GM23338 (cell line): ENCODE measurements at regions not wholly inside any gene's neighbourhood (a gene's known extent, or its start where the extent isn't known, plus 50 kb on each side); places are given as distances from the start of the nearest gene placed in this dataset.

Experiments
- ATAC-seq: fragments of 200-7000 bp; cut with Tn5 transposase; 3 replicates; pipeline ENCODE4 v1.9.1; 2020
- DNase-seq: peaks from one replicate; pipeline ENCODE4 v3.0.0-alpha.2; 2015; ENCODE audit warnings: low spot score
- H2AFZ ChIP-seq: fragments of 200-600 bp; sonication (generic); 2 replicates; pipeline ENCODE4 v1.8.0; 2016; ENCODE audit warnings: antibody characterized with exemption, mild to moderate bottlenecking, moderate library complexity
- H3F3A ChIP-seq: fragments of 200-600 bp; sonication (generic); replicated peaks from 2 replicates; pipeline ENCODE4 v1.8.0; 2017; ENCODE audit warnings: antibody characterized with exemption, mixed run types, low read depth
- H3K27ac ChIP-seq: fragments of 200-600 bp; sonication (generic); 2 replicates; pipeline ENCODE4 v1.6.1; 2016; ENCODE audit warnings: low read depth
- H3K27me3 ChIP-seq: fragments of 200-600 bp; sonication (generic); 2 replicates; pipeline ENCODE4 v1.8.0; 2016; ENCODE audit warnings: mild to moderate bottlenecking, mixed run types, moderate library complexity; ENCODE audit not compliant: insufficient read depth
- H3K36me3 ChIP-seq: fragments of 200-600 bp; sonication (generic); 2 replicates; pipeline ENCODE4 v1.8.0; 2016; ENCODE audit warnings: mild to moderate bottlenecking; ENCODE audit not compliant: insufficient read depth
- H3K4me1 ChIP-seq: fragments of 200-600 bp; sonication (generic); 2 replicates; pipeline ENCODE4 v1.8.0; 2016; ENCODE audit warnings: mild to moderate bottlenecking, moderate library complexity; ENCODE audit not compliant: insufficient read depth
- H3K4me2 ChIP-seq: fragments of 200-600 bp; sonication (generic); 2 replicates; pipeline ENCODE4 v1.7.1; 2017; ENCODE audit warnings: mixed run types
- H3K4me3 ChIP-seq: fragments of 200-600 bp; sonication (generic); 2 replicates; pipeline ENCODE4 v1.6.1; 2016; ENCODE audit warnings: mixed run types
- H3K79me2 ChIP-seq: fragments of 200-600 bp; sonication (generic); replicated peaks from 2 replicates; pipeline ENCODE4 v1.8.0; 2017; ENCODE audit warnings: mild to moderate bottlenecking; ENCODE audit not compliant: insufficient read depth
- H3K9me2 ChIP-seq: fragments of 200-600 bp; sonication (generic); 2 replicates; pipeline ENCODE4 v1.8.0; 2017; ENCODE audit not compliant: insufficient read depth
- H4K20me1 ChIP-seq: fragments of 200-600 bp; sonication (generic); replicated peaks from 2 replicates; pipeline ENCODE4 v1.8.0; 2017; ENCODE audit warnings: mild to moderate bottlenecking; ENCODE audit not compliant: insufficient read depth
- H3K27ac Mint-ChIP-seq: 2 replicates; pipeline ENCODE4 v1.8.0; 2020; ENCODE audit warnings: inconsistent platforms, mild to moderate bottlenecking, moderate library complexity, mixed read lengths
- H3K27me3 Mint-ChIP-seq: 3 replicates; pipeline ENCODE4 v1.8.0; 2022; ENCODE audit warnings: low read depth, mild to moderate bottlenecking, moderate library complexity, mixed read lengths, inconsistent platforms; ENCODE audit not compliant: insufficient read depth, poor library complexity
- H3K36me3 Mint-ChIP-seq: 3 replicates; pipeline ENCODE4 v1.8.0; 2021; ENCODE audit warnings: low read depth, mild to moderate bottlenecking, inconsistent platforms, moderate library complexity, mixed read lengths
- H3K4me1 Mint-ChIP-seq: 3 replicates; pipeline ENCODE4 v1.8.0; 2020; ENCODE audit warnings: mild to moderate bottlenecking, inconsistent platforms, mixed read lengths
- H3K4me3 Mint-ChIP-seq: 3 replicates; pipeline ENCODE4 v1.8.0; 2021; ENCODE audit warnings: moderate library complexity, mild to moderate bottlenecking, inconsistent platforms, mixed read lengths
- H3K9me3 Mint-ChIP-seq: 3 replicates; pipeline ENCODE4 v1.8.0; 2020; ENCODE audit warnings: moderate library complexity, mild to moderate bottlenecking, inconsistent platforms, mixed read lengths
- CTCF ChIP-seq, 2 experiments: fragments of 200-600 bp in 1 of 2; sonication (generic) in 1 of 2; conservative IDR thresholded peaks; 2 replicates each; pipeline versions ENCODE4 v1.5.1 to v1.6.1; 2016 to 2017; ENCODE audit warnings: antibody characterized with exemption in 2 of 2, low read depth in 2 of 2, mild to moderate bottlenecking in 2 of 2, moderate library complexity in 1 of 2
- ZNF114 ChIP-seq: fragments of 250-450 bp; sonication (Bioruptor Pico); IDR thresholded peaks from 2 replicates; pipeline ENCODE4 v1.5.0; 2020; ENCODE audit warnings: mild to moderate bottlenecking, moderate library complexity
- ZNF331 ChIP-seq: fragments of 250-450 bp; sonication (Bioruptor Pico); IDR thresholded peaks from 2 replicates; pipeline ENCODE4 v1.5.0; 2020; ENCODE audit warnings: low read depth, mild to moderate bottlenecking, moderate library complexity
- TF ChIP-seq, protein P1 (sequence below): IDR thresholded peaks from 2 replicates; pipeline ENCODE4 v1.6.1; 2016; ENCODE audit warnings: antibody characterized with exemption

DNA sequence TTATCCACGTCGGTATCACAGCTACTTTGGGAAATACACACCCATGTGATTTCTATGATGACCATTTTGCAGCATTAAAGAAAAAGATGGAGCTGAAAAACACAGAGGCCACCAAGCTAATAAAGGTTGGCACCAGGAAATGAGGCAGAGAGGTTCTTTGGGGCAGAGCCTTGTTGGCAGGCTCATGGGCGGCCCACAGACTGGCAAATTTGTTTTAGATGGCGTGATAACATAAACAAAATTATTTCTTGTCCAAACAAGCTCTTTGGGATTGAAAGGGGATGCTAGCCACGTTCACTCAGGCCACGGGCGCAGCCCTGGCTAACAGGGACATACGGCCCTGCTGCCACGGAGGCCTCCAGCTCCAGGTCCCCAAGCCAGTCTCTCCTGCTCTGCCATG, 135.9 kb upstream of the ZMIZ1 start:
- ATAC-seq = no peak
- no peaks in the 10 kb centered on the region for H3K9me3 Mint-ChIP-seq
- H3K36me3 Mint-ChIP-seq = no peaks in the 10 kb centered on the region
- DNase-seq = no peak
- H3K4me3 ChIP-seq = no peak overlapping the region
- H3K4me1 ChIP-seq = peaks cover 4% of the 10 kb centered on the region
- no peak overlapping the region for H2AFZ ChIP-seq
- no peaks in the 10 kb centered on the region for H3K36me3 ChIP-seq
- no peaks in the 10 kb centered on the region for H3F3A ChIP-seq
- H3K4me2 ChIP-seq = no peak overlapping the region
- no peak overlapping the region for H3K4me3 Mint-ChIP-seq
- no peak overlapping the region for H3K27ac ChIP-seq
- H3K4me1 Mint-ChIP-seq = peaks cover 12% of the 10 kb centered on the region; the same call in 2 of the 3 replicates
- H3K27ac Mint-ChIP-seq = no peak overlapping the region
- no peak for TF ChIP-seq ZNF331 (CRISPR knock-in tag)
- H3K27me3 Mint-ChIP-seq = peaks cover 9% of the 10 kb centered on the region
- H3K27me3 ChIP-seq = no peaks in the 10 kb centered on the region
- H3K9me2 ChIP-seq = no peaks in the 10 kb centered on the region; the same call in 1 of the 2 replicates
- no peaks in the 10 kb centered on the region for H4K20me1 ChIP-seq
- no peaks in the 10 kb centered on the region for H3K79me2 ChIP-seq

- no peaks in the 10 kb centered on the region for H3F3A ChIP-seq
- Mint-ChIP-seq H3K27me3 (peaks cover 12% of the 10 kb centered on the region), H3K4me1 (peaks cover 20% of the 10 kb centered on the region), H3K4me3 (no peak overlapping the region), H3K27ac (no peak overlapping the region), H3K9me3 (no peaks in the 10 kb centered on the region), H3K36me3 (no peaks in the 10 kb centered on the region)
- no peaks in the 10 kb centered on the region; the same call in 1 of the 2 replicates for H3K9me2 ChIP-seq
- no peaks in the 10 kb centered on the region for H3K27me3 ChIP-seq
- ATAC-seq (no peak), DNase-seq (no peak)
- no peaks in the 10 kb centered on the region for H3K36me3 ChIP-seq
- no peak overlapping the region for H3K4me3 ChIP-seq
- TF ChIP-seq, protein P1, sequence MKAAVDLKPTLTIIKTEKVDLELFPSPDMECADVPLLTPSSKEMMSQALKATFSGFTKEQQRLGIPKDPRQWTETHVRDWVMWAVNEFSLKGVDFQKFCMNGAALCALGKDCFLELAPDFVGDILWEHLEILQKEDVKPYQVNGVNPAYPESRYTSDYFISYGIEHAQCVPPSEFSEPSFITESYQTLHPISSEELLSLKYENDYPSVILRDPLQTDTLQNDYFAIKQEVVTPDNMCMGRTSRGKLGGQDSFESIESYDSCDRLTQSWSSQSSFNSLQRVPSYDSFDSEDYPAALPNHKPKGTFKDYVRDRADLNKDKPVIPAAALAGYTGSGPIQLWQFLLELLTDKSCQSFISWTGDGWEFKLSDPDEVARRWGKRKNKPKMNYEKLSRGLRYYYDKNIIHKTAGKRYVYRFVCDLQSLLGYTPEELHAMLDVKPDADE = no peak
- peak in 1 of 2 experiments; percentile 16; a peak in 1 of 4 replicates for TF ChIP-seq CTCF (conservative IDR thresholded peaks at IDR 0.05; ENCODE audit: low read depth in 2 of 2)
- H3K4me1 ChIP-seq = peaks cover 9% of the 10 kb centered on the region
- no peaks in the 10 kb centered on the region for H3K79me2 ChIP-seq
- H4K20me1 ChIP-seq = no peaks in the 10 kb centered on the region
- no peak overlapping the region for H3K4me2 ChIP-seq
- no peak overlapping the region for H3K27ac ChIP-seq
- no peak overlapping the region for H2AFZ ChIP-seq
Measured at GRCh38 chr10:78933828-78934531, 134.8 kb upstream of the ZMIZ1 start.

DNA sequence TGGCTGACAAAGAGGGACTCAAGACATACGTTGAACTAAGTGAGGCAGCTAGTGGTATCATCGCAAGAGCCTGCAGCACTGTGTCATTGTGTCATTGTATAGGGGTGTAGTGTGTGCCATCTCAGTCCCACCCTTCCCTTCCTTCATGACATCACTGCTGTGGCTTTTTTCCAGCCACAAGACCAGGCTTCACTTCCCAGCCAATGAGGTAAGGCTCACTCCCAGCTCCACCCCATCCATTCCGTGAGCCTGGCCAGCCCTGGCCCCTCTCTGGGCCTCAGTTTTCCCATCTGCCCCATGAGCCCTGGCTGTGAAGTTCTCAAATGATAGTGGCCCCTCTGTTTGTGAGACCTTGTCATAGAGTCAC, 134.3 kb upstream of the ZMIZ1 start:
- H3K4me3 Mint-ChIP-seq = no peak overlapping the region
- no peak overlapping the region for H3K4me2 ChIP-seq
- H3K27ac Mint-ChIP-seq = no peak overlapping the region
- H4K20me1 ChIP-seq = no peaks in the 10 kb centered on the region
- H3F3A ChIP-seq = no peaks in the 10 kb centered on the region
- H3K27me3 Mint-ChIP-seq = peaks cover 12% of the 10 kb centered on the region
- no peaks in the 10 kb centered on the region for H3K79me2 ChIP-seq
- TF ChIP-seq ZNF114 (CRISPR knock-in tag) = no peak
- no peaks in the 10 kb centered on the region for H3K36me3 Mint-ChIP-seq
- DNase-seq (no peak), ATAC-seq (no peak)
- H3K4me1 ChIP-seq = peaks cover 9% of the 10 kb centered on the region
- no peaks in the 10 kb centered on the region for H3K9me3 Mint-ChIP-seq
- no peaks in the 10 kb centered on the region for H3K27me3 ChIP-seq
- no peak overlapping the region for H2AFZ ChIP-seq
- no peak overlapping the region for H3K27ac ChIP-seq
- no peak overlapping the region for H3K4me3 ChIP-seq
- no peaks in the 10 kb centered on the region; the same call in 1 of the 2 replicates for H3K9me2 ChIP-seq
- no peaks in the 10 kb centered on the region for H3K36me3 ChIP-seq
- peaks cover 20% of the 10 kb centered on the region for H3K4me1 Mint-ChIP-seq
